OCI-LY3 (cell line): ENCODE measurements at regions not wholly inside any gene's neighbourhood (a gene's known extent, or its start where the extent isn't known, plus 50 kb on each side); places are given as distances from the start of the nearest gene placed in this dataset.
"Not testable (repeated sequence)": the region's sequence is repeated elsewhere in the genome, so short reads cannot be mapped to it uniquely, and the experiment has no call there.

Source experiments
- H2AFZ ChIP-seq: fragments of 200-600, 300-600 bp; shearing (Covaris generic); 2 replicates; pipeline ENCODE4 v1.6.0; 2014; ENCODE audit warnings: antibody characterized with exemption, low read depth, low read length
- H3K27ac ChIP-seq: fragments of 200-600, 300-600 bp; sonication (generic); 2 replicates; pipeline ENCODE4 v1.5.1; 2014; ENCODE audit warnings: mild to moderate bottlenecking, low read length, moderate library complexity, mixed read lengths
- H3K27me3 ChIP-seq: fragments of 200-600, 300-600 bp; sonication (generic); 2 replicates; pipeline ENCODE4 v1.6.1; 2014; ENCODE audit warnings: low read depth, low read length, mixed read lengths
- H3K36me3 ChIP-seq: fragments of 200-600, 300-600 bp; sonication (generic); replicated peaks from 2 replicates; pipeline ENCODE3; 2014; ENCODE audit warnings: low read depth, low read length, mixed read lengths
- H3K4me1 ChIP-seq: fragments of 300-600, 200-600 bp; sonication (generic); 2 replicates; pipeline ENCODE4 v1.6.1; 2014; ENCODE audit warnings: low read length, mixed read lengths
- H3K4me2 ChIP-seq: fragments of 200-600, 300-600 bp; sonication (generic); 2 replicates; pipeline ENCODE4 v1.6.1; 2014; ENCODE audit warnings: low read length, mixed read lengths
- H3K4me3 ChIP-seq: fragments of 300-600, 200-600 bp; sonication (generic); 2 replicates; pipeline ENCODE4 v1.5.1; 2014; ENCODE audit warnings: antibody characterized with exemption, mild to moderate bottlenecking, low read length, moderate library complexity
- H3K79me2 ChIP-seq: fragments of 300-600, 200-600 bp; shearing (Covaris generic); 2 replicates; pipeline ENCODE4 v1.6.1; 2014; ENCODE audit warnings: mild to moderate bottlenecking, low read length, mixed read lengths
- H3K9ac ChIP-seq: fragments of 300-600, 200-600 bp; shearing (Covaris generic); 2 replicates; pipeline ENCODE4 v1.6.0; 2014; ENCODE audit warnings: mild to moderate bottlenecking, low read length, moderate library complexity
- H3K9me3 ChIP-seq: fragments of 200-600, 300-600 bp; shearing (Covaris generic); 2 replicates; pipeline ENCODE4 v1.6.1; 2014; ENCODE audit warnings: low read length, mixed read lengths; ENCODE audit not compliant: insufficient read depth
- H4K20me1 ChIP-seq: fragments of 200-600, 300-600 bp; sonication (generic); 2 replicates; pipeline ENCODE4 v1.6.1; 2016; ENCODE audit warnings: low read length, mixed read lengths; ENCODE audit not compliant: insufficient read depth
- CTCF ChIP-seq: fragments of 200-600, 300-600 bp; sonication (generic); IDR thresholded peaks from 2 replicates; pipeline ENCODE4 v1.5.1; 2014; ENCODE audit warnings: antibody characterized with exemption, low read length, low read depth
- EZH2phosphoT487 ChIP-seq: fragments of 200-600 bp; shearing (Covaris generic); IDR thresholded peaks from 2 replicates; pipeline ENCODE4 v1.6.1; 2018; ENCODE audit warnings: antibody characterized with exemption, mixed run types, low read depth

- Histone ChIP-seq H3K36me3 (no peaks in the 10 kb centered on the region), H3K27me3 (no peaks in the 10 kb centered on the region), H3K4me1 (no peaks in the 10 kb centered on the region), H3K4me2 (no peak overlapping the region), H3K79me2 (no peaks in the 10 kb centered on the region), H3K4me3 (no peak overlapping the region), H2AFZ (no peak overlapping the region), H4K20me1 (no peaks in the 10 kb centered on the region), H3K9me3 (no peaks in the 10 kb centered on the region), H3K27ac (no peak overlapping the region), H3K9ac (no peak overlapping the region)
- no peak for TF ChIP-seq CTCF
- no peak for TF ChIP-seq EZH2phosphoT487
These were observed 873.2 kb upstream of the NDST4 start for GRCh38 chr4:115986573-115986972.

GRCh38 chr4:115975421-115976001 lies 862.1 kb upstream of the NDST4 start:
- H4K20me1 ChIP-seq, H3K79me2 ChIP-seq, H3K4me1 ChIP-seq, H3K9me3 ChIP-seq, H3K4me3 ChIP-seq, H2AFZ ChIP-seq, H3K36me3 ChIP-seq, H3K9ac ChIP-seq, H3K27me3 ChIP-seq, H3K27ac ChIP-seq, H3K4me2 ChIP-seq: not testable (repeated sequence)

- no peak for TF ChIP-seq CTCF
- no peak for TF ChIP-seq EZH2phosphoT487
- H3K79me2 ChIP-seq, result no peaks in the 10 kb centered on the region
- no peak overlapping the region for H3K4me3 ChIP-seq
- no peaks in the 10 kb centered on the region for H4K20me1 ChIP-seq
- H3K9me3 ChIP-seq, result no peaks in the 10 kb centered on the region
- no peak overlapping the region for H3K9ac ChIP-seq
- H3K4me1 ChIP-seq, result no peaks in the 10 kb centered on the region
- H3K27me3 ChIP-seq, result no peaks in the 10 kb centered on the region
- H2AFZ ChIP-seq, result 0 out of 2 replicates have a peak overlapping the region, but pooled peaks have one; percentile 9
- no peak overlapping the region for H3K4me2 ChIP-seq
- no peak overlapping the region for H3K27ac ChIP-seq
- H3K36me3 ChIP-seq, result no peaks in the 10 kb centered on the region
These were observed 860.3 kb upstream of the NDST4 start for GRCh38 chr4:115973768-115974167.

- Histone ChIP-seq H3K79me2 (no peaks in the 10 kb centered on the region), H3K4me2 (no peak overlapping the region), H3K9ac (no peak overlapping the region), H3K9me3 (no peaks in the 10 kb centered on the region), H3K4me1 (no peaks in the 10 kb centered on the region), H3K27me3 (no peaks in the 10 kb centered on the region), H3K36me3 (no peaks in the 10 kb centered on the region), H3K4me3 (no peak overlapping the region), H4K20me1 (no peaks in the 10 kb centered on the region), H2AFZ (no peak overlapping the region), H3K27ac (no peak overlapping the region)
- no peak for TF ChIP-seq EZH2phosphoT487
- no peak for TF ChIP-seq CTCF
These were observed 859.5 kb upstream of the NDST4 start for GRCh38 chr4:115972967-115973366.

GRCh38 chr4:115970859-115971258 lies 857.4 kb upstream of the NDST4 start:
- Histone ChIP-seq H3K4me2 (no peak overlapping the region), H3K36me3 (no peaks in the 10 kb centered on the region), H3K9ac (no peak overlapping the region), H3K27me3 (no peaks in the 10 kb centered on the region), H4K20me1 (no peaks in the 10 kb centered on the region), H3K4me1 (no peaks in the 10 kb centered on the region), H2AFZ (no peak overlapping the region), H3K9me3 (no peaks in the 10 kb centered on the region), H3K4me3 (no peak overlapping the region), H3K79me2 (no peaks in the 10 kb centered on the region), H3K27ac (no peak overlapping the region)
- TF ChIP-seq EZH2phosphoT487, result no peak
- no peak for TF ChIP-seq CTCF
